HTR-8/SVneo (cell line): ENCODE measurements at regions not wholly inside any gene's neighbourhood (a gene's known extent, or its start where the extent isn't known, plus 50 kb on each side); places are given as distances from the start of the nearest gene placed in this dataset.
"Not testable (repeated sequence)": the region's sequence is repeated elsewhere in the genome, so short reads cannot be mapped to it uniquely, and the experiment has no call there.

Source experiments
- DNase-seq: peaks from one replicate; pipeline ENCODE4 v3.0.0; 2011; ENCODE audit warnings: low spot score, mixed read lengths; ENCODE audit not compliant: insufficient read length
- FAIRE-seq: peaks from 2 replicates; lab custom pipeline; 2011; peaks lifted over from hg19 to GRCh38; lab: Jason Lieb, UNC

- FAIRE-seq (no peak), DNase-seq (no peak)
Observed at GRCh38 chr10:84696610-84697009, 368.2 kb downstream of the CCSER2 start.

GRCh38 chr10:84698989-84699388 lies 370.6 kb downstream of the CCSER2 start:
- DNase-seq (no peak), FAIRE-seq (no peak)

DNA sequence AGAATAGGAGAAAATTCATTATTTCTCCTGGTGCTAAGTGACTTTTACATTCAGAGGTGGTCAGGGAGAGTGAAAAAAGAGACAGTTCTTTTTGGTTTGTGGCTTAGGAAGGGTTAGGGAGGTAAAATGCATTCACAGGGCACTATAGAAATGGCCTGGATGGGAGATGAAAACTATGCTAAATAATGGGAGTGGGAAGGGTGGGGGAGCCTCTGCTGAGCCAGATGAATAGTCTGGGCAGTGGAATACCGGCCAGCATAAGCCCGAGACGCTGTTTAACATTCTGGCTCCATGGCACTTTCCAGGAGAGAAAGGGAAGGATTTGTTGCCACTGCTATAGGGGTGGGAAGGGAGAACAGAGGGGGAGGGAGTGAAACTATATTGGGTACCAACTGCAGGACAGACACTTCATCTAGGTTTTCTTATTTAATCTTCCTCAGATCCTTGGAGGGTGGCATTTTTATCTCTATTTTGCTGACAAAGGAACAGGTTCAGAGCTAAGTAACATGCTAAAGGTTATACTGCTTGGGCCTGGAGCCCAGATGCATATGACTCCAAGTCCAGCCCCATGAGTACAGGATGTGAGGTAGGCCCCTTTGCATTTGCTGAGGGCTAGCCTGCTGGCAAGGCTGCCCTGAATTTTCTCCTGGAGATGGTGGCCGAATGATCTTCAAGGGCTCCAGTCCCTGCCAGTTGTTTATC lies 372.4 kb downstream of the CCSER2 start:
- no peak for FAIRE-seq
- no peak for DNase-seq

DNA sequence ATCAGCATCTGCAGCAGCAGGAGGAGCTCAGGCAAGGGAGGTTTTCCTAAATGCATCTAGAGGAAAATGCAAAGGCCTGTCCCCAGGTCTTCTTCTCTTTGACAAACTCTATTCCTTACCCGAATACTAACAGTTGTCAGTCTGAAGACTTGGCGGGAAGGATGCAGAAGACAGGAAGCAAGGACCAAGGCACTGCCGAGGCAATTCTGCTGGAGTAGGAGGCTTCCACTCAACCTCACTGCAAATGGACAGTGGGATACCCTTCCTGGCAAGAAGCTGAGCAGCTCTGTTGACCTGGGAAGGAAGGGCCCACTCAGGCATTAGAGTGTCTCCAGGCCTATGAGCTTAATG lies 373.0 kb downstream of the CCSER2 start:
- no peak for FAIRE-seq
- no peak for DNase-seq

DNA sequence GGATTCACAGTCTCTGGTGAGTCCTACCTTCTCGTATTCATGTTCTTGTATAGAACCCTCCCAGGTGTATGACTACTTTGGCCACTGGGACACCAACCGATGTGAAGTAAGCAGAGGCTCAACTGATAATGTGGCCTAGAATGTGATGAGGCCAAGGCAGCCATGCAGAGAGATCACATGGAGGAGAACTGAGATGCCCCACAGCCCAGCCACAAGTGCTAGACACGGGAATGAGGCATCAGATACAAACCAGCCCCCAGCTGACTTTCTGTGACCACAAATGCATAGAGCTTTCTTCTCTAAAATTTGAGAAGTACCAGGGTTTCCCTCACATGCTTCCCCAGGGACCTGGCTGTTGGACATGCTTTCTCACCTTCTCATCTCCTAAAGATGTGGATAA lies 375.7 kb downstream of the CCSER2 start:
- DNase-seq = no peak
- FAIRE-seq = no peak

- DNase-seq = no peak
- FAIRE-seq = no peak
Observed at GRCh38 chr10:84706431-84706830, 378.0 kb downstream of the CCSER2 start.

- no peak for DNase-seq
- no peak for FAIRE-seq
Observed at GRCh38 chr10:84706875-84707274, 378.5 kb downstream of the CCSER2 start.

DNA sequence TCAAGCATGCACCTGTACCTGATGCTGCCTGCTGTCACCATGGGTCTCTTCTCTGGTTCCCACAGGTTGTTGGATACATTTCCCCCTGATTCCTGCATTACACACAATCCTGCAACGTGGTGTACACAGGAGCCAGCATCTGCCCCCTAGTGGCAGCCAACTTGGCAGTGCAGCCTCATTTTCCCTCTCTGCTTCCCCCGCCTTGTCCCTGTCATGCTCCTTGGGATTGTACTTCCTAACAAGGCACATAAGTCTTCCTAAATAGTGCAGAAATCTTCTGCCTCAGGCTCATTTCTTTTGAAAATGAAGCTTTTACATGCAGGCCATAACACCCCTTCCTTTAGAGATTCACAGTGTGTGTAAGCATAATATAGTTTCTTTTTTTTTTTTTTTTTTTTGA lies 387.5 kb downstream of the CCSER2 start:
- DNase-seq (peak; percentile 4), FAIRE-seq (no peak)

DNA sequence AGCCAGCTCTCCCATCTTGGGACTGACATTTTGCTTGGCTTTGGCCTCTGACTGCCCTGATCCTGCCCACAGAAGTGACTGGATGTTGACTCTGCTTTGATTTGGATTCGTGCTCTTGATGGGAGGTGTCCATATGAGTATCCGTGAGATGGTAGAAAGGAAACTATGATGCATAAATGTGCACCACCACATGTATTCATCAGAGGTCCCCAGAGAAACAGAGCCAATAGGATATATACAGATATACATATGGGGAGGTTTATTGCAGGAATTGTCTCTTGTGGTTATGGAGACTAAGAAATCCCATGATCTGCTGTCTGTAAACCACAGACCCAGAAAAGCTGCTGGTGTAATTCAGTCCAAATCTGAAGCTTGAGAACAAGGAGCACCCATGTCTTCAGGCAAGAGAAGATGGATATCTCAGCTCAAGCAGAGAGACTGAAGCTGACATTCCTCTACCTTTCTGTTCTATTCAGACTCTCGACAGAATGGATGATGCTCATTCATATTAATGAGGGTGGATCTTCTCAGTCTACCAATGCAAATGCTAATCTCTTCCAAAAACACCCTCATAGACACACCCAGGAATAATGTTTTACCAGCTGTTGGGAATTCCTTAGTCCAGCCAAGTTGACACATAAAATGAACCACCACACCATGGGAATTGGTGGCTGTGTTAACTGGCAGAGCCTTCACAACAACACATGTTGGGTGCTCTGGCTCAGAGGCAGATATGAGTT lies 390.7 kb downstream of the CCSER2 start:
- no peak for DNase-seq
- no peak for FAIRE-seq

DNA sequence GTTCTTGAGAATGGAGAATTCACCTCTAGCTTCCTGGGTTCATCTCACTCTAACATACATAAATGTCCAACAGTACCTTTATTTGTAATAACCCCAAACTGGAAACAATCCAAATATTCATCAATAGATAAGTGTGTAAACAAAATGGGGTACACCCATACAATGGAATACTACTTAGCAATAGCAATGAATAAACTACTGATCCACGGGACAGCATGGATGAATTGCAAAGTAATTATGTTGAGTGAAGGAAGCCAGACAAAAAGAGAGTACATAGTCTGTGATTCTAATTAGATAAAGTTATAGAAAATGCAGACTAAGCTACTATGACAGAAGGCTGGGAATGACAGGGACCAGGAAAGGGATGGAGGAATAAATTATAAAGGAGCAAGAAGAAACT lies 391.3 kb downstream of the CCSER2 start:
- DNase-seq (no peak), FAIRE-seq (no peak)

- DNase-seq (no peak), FAIRE-seq (no peak)
Observed at GRCh38 chr10:84727398-84727797, 399.0 kb downstream of the CCSER2 start.

GRCh38 chr10:84739126-84739525 lies 410.7 kb downstream of the CCSER2 start:
- DNase-seq, FAIRE-seq: not testable (repeated sequence)

GRCh38 chr10:84739641-84740040 lies 411.3 kb downstream of the CCSER2 start:
- no peak for FAIRE-seq
- DNase-seq = no peak

DNA sequence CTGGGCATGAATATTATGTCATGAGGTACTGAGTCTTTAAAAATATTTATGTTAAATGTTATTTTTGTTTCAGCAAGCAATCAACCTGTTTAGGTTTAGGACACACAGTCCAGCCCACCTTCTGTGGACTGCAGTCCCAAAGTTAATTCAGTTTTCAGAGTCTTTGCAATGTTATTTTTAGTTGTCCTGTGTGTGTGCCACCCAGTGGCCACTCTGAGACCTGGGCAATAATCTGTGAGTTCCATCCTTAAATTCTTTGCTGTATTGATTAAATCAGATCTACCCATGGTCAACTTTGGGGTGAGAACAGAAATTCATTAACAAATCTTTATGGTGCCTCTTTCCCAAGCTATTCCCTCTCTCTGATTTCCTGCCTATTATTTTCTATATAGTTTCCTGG lies 415.1 kb downstream of the CCSER2 start:
- DNase-seq (no peak), FAIRE-seq (no peak)

- FAIRE-seq (no peak), DNase-seq (no peak)
Observed at GRCh38 chr10:84755311-84755710, 426.9 kb downstream of the CCSER2 start.

DNA sequence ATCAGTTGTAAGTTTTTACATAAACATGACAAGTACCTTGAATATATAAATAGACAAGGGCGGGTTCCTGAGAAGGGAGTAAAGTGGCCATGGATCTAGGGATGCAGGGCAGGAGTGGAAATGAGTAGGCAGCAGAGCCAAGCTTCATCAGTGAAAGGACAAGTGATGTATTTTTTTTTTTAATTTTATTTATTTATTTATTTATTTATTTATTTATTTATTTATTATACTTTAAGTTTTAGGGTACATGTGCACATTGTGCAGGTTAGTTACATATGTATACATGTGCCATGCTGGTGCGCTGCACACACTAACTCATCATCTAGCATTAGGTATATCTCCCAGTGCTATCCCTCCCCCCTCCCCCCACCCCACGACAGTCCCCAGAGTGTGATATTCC lies 428.3 kb downstream of the CCSER2 start:
- not testable (repeated sequence) for DNase-seq, FAIRE-seq

GRCh38 chr10:84761994-84762614 lies 433.7 kb downstream of the CCSER2 start:
- FAIRE-seq, DNase-seq: not testable (repeated sequence)

DNA sequence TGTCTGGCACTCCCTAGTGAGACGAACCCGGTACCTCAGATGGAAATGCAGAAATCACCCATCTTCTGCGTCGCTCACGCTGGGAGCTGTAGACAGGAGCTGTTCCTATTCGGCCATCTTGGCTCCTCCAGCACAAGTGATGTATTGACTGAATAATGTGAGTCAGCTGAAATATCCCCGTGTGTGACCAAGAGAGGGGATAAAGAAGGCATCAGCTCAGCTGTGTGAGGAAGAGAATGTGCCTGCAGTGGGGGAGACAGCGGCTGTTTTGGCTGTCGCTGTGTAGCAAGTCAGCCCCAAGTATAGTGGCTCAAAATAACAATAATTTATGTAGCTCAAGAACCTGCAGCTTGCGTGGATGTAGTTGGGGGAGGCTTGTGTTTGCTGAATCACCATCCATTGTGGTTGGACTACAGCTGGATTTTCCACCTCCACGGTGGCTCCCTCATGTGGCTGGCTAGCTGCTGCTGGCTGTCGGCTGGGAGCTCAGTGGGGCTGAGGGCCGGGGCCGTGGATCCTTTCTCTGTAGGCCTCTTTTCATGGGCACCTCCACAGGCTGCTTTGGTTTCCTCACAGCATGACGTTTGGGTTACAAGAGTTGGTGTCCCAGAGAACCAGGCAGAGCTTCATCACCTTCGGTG lies 434.5 kb downstream of the CCSER2 start:
- DNase-seq (no peak), FAIRE-seq (no peak)

DNA sequence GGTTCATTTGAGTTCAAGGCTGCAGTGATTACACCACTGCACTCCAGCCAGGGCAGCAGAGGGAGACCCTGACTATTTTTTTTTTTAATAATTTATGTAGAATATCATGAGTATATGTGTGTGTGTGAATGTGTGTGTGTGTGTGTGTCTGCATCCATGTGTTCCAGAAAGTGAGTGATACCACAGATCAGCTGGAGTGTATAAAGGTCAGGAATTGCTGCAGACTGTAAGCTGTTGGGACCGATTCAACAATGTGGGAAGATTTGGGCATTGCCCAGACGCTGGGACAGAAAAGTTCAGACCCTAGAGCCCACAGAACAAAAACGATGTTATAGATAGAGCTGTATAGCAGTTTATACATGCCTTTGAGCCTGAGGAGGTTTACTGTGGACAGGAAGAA lies 435.6 kb downstream of the CCSER2 start:
- no peak for DNase-seq
- no peak for FAIRE-seq

DNA sequence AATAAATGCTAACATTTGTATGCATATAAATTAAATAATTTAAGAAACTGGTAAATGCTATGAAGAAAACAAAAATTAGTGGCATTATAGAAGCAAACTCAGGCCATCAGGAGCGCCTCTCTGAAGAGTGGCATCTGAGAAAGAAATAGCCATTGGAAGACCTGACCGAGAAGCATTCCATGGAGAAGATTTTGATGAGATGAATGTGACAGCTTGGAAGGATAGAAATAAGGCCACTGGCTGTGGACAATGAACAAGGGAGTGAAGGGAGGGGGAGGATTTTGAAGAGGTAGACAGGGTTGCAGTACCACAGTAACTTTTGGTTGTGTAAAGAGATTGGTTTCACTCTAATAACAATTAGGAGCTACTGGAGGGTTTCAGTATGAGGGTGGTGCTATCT lies 436.7 kb downstream of the CCSER2 start:
- DNase-seq (no peak), FAIRE-seq (no peak)

DNA sequence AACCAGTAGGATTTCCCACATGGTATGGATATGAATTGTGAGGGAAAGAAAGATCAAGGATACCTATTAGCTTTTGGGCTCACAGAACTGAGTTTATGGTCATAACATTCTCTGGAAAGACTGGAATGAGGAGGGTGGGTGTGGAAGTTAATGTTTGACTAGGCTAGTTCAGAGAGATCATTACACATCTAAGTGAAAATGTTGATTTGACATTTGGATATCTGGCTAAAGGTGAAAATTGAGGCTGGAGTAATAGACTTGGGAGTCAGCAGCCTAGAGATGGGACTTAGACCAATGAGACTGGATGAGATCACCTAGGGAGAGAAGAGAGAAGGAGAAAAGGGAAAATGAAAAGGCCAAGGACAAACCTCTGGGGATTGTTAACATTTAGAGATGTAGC lies 437.3 kb downstream of the CCSER2 start:
- no peak for DNase-seq
- no peak for FAIRE-seq
